ENCODE measurements at regions not wholly inside any gene's neighbourhood (a gene's known extent, or its start where the extent isn't known, plus 50 kb on each side); places are given as distances from the start of the nearest gene placed in this dataset.

DNA sequence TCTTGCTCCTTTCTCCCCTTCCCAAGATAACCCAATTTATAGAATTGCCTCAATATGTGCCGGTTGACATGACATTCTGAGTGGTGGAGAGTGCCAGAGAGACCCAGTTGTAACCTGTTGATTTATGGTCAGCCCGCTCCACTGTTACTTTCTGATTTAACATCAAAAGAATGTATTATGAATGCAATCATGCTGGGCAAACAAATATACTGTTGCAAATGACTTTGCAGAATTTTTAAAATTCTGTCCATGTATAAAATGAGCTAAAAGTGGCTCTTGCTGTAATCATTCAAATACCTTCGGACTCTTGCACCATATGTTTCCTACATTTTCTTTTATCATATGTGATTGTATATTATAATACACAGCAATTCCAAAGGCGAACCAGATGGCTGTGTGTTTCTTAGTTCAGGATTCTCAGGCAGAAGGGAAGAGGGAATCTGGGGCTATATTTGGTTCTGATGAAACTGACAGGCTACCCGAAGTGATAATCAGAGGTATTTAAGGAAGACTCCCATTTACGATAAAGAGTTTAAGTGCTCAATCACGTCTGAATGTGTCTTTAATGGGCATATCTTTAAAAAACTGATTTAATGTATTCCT lies 131.7 kb downstream of the CLCN4 start:
- no peak for FAIRE-seq

GRCh38 chrX:10296576-10296975 lies 139.8 kb downstream of the CLCN4 start:
- no peak for FAIRE-seq

DNA sequence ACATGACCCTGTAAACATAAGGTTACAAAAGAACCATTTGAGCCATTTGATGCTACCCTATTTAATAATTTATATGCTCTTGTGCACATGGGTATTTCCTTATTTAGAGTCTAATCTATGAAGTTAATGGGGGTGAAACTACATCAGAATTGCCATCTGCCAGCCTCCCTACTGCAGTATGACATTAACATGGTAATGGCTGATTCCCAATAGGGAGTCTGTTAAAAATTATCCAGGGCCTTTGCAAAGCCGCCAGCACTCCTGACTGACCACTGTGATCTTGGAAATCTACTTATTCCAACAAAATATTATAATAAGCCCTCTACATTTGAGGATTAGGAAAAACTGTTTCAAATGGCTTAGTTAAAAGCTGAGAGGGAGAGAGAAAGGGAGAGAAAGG lies 153.7 kb downstream of the CLCN4 start:
- FAIRE-seq = peak; percentile 98

DNA sequence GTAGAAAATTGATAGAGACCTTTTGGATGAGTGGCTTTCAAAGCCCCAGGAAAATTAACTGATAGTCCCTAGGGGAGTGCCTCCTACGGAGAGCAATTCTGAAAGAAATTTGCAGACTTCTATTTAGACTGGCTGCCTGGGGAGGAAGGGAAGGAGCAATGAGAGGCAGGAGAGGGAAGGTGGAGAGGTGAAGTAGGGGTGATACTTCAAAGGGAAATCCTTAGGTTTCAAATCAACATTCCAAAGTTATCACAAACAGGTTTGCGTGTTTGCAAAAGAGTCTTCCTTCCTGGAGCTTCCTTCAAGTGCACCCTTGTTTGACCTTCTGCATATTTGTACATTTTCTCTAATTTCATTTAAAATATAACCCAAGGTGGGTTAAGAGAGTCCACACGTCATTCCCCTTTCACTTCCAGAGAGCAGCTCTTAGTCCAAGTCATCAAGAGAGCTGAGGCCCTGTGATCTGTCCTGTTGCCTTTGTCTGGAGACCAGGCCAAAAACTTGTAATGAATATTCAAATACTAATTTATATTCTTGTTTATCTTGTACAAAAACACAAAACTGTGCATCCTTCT lies 157.8 kb downstream of the CLCN4 start:
- no peak for FAIRE-seq

- no peak for FAIRE-seq
Observed at GRCh38 chrX:10325611-10326010, 168.8 kb downstream of the CLCN4 start.

GRCh38 chrX:10326578-10326977 lies 169.8 kb downstream of the CLCN4 start:
- peak; percentile 100 for FAIRE-seq

GRCh38 chrX:10327651-10328050 lies 170.9 kb downstream of the CLCN4 start:
- FAIRE-seq = no peak

GRCh38 chrX:10329984-10330383 lies 173.2 kb downstream of the CLCN4 start:
- FAIRE-seq = no peak

GRCh38 chrX:10341309-10341708 lies 184.5 kb downstream of the CLCN4 start:
- no peak for FAIRE-seq

DNA sequence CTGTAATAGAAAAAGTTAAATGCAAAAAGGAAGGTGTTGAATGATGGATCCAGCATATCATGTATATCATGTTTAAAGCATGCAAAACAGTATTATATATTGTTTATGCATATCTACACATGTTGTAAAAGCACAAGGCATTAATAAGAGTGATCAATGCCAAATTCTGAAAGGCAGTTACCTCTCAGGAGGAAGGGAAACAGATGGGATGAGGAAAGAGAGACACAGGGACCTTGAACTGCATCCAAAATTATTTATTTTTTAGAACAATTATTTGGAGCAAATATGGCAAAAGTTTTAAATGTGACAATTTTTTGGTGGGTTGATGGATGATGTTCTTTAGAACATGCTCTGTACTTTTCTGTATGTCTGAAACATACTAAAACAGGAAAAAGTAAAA lies 193.4 kb downstream of the CLCN4 start:
- no peak for FAIRE-seq

DNA sequence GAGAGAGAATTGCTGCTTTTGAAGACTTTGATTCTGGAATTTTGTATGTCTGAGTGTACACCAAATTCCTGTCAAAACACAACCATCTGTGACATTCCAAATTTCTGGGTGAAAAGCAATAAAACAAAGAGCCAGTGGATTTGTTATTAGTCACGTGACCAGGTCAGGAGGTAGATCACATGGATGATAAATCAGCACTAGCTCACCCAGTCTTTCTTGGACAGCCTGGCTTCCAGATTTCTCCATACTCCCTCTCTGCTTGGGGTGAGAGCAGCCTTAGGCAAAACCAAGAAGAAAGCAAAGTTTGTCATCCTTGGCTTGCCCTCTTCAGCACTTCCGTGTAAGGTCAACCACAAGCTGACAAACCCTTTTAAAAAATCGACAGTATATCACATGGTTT lies 194.2 kb downstream of the CLCN4 start:
- no peak for FAIRE-seq

- FAIRE-seq = no peak
Observed at GRCh38 chrX:10352536-10352935, 195.8 kb downstream of the CLCN4 start.

GRCh38 chrX:10356979-10357378 lies 200.2 kb downstream of the CLCN4 start:
- FAIRE-seq = peak; percentile 21

DNA sequence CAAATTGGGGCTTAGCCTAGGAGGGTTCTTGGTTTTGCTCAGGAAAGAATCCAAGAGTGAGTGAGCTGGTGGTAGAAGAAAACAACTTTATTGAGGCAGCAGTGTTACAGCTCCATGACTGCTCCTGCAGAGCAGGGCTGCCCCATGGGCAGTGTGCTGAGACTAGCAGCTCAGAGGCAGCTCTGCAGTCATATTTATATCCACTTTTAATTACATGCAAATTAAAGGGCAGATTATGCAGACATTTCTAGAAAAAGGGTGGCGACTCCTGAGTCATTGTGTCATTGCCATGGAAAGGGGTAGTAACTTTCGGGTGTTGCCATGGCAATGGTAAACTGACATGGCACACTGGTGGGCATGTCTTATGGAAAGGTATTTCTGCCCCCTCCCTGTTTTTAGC lies 202.2 kb downstream of the CLCN4 start:
- FAIRE-seq = no peak

GRCh38 chrX:10360116-10360515 lies 203.3 kb downstream of the CLCN4 start:
- FAIRE-seq = no peak

- FAIRE-seq = no peak
Observed at GRCh38 chrX:10365532-10366265, 208.9 kb downstream of the CLCN4 start.

DNA sequence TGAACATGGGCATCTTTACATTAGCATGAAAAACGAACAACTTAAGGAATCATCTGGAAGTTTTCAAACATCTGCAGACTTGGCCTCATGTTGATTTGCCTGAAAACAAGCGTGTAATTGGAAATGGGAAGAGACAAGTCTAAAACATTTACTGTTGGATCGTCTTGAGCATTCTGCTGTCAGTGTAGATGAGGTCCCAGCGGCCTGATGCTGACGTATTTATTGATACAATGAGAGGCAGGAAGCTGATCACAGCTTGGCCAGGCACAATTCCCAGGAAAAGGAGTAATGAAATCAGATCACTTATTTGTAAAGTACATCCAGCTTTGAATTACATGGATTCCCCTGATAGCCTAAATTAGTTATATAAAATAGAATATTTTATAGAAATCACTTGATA lies 210.6 kb downstream of the CLCN4 start:
- no peak for FAIRE-seq

- FAIRE-seq = no peak
Observed at GRCh38 chrX:10370976-10371375, 214.2 kb downstream of the CLCN4 start.

- no peak for FAIRE-seq
Observed at GRCh38 chrX:10377427-10377826, 220.7 kb downstream of the CLCN4 start.

GRCh38 chrX:10379878-10380277 lies 223.1 kb downstream of the CLCN4 start:
- no peak for FAIRE-seq

DNA sequence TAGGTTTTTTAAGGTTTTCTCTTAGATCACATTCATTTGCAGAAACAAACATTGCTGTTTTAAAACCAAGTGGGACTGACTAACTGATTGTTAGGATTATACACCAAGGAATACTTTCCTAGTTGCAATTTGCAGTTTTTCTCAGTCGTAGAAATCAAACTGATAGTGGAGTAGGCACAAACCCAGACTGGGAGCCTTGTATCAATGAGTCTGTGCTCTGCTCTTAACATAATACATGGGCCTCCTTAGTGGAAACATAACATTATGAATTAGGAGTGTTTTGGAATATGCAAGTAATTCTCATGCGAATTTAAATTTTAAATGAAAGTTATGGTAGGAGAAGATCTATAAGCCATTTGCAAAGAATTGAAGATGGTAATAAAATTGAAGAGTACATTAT lies 223.5 kb downstream of the CLCN4 start:
- no peak for FAIRE-seq

GRCh38 chrX:10381193-10381592 lies 224.4 kb downstream of the CLCN4 start:
- no peak for FAIRE-seq

DNA sequence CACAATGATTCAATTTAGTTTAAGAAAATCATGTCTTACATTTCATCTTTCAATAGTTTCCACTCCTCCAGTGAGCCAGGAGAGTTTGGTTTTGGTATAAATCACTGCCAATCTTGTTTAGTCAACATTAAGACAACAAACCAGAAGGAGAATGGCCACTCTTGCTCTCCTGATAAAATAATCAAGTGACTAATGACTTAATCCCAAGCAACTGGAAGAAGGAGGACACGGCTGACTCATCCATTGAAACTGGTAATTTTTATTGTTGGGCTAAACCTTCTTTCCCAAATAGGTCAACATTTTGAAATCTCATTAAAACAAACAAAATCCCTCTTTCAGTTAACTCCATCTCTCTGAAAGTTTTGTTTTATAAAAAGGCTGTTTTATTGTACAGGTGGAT lies 230.2 kb downstream of the CLCN4 start:
- no peak for FAIRE-seq

GRCh38 chrX:10390187-10390586 lies 230.2 kb downstream of the MID1 start:
- FAIRE-seq = no peak

DNA sequence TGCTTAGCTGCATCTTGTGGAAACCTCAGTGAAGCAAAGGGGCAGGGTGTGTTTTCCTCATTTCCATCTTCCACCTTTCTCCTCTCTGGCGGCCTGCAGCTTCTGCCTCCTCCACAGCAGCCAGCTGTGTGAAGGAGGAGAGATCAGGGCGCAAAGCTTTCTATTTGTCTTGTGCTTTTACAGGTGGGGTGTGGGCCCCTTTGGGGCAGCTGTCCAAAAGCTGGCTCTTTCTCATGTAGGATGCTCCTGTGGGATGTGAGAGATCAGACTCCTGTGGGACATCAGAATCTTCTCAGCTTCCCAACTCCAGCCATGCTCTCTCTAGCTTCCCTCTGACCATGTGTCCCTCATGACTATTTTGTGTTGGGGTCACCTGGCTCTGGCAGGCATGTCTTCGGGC lies 227.1 kb downstream of the MID1 start:
- FAIRE-seq = no peak
